ENCODE measurements at regions not wholly inside any gene's neighbourhood (a gene's known extent, or its start where the extent isn't known, plus 50 kb on each side); places are given as distances from the start of the nearest gene placed in this dataset.

DNA sequence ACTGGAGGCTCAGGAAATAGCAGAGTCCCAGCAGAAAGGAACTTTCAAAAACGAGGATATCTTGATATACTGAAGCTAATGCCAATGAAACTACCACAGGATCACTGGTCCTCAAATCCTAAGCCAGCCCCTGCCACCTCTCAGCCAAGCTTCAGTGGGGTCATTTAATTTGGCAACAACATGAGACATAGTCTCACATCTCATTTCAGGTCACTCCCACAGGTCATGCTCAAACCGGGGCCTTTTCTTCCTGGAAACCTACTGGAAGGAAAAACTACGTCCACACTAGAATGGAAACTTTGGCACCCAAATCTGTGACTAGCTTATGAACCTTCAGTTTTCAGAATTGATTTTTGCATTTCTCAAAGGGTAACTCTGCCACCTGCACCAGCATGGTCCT lies 61.9 kb upstream of the CYP2D6 start:
- Mint-ChIP-seq H3K4me1 (ENCODE audit: low read depth, unreplicated experiment) (peaks cover 32% of the 10 kb centered on the region), H3K36me3 (ENCODE audit: unreplicated experiment) (no peaks in the 10 kb centered on the region), H3K4me3 (ENCODE audit: unreplicated experiment) (no peak overlapping the region), H3K9me3 (ENCODE audit: unreplicated experiment) (peaks cover 11% of the 10 kb centered on the region), H3K27me3 (ENCODE audit: unreplicated experiment) (peaks cover 8% of the 10 kb centered on the region), H3K27ac (ENCODE audit: unreplicated experiment) (no peak overlapping the region)
- TF ChIP-seq, protein P1, sequence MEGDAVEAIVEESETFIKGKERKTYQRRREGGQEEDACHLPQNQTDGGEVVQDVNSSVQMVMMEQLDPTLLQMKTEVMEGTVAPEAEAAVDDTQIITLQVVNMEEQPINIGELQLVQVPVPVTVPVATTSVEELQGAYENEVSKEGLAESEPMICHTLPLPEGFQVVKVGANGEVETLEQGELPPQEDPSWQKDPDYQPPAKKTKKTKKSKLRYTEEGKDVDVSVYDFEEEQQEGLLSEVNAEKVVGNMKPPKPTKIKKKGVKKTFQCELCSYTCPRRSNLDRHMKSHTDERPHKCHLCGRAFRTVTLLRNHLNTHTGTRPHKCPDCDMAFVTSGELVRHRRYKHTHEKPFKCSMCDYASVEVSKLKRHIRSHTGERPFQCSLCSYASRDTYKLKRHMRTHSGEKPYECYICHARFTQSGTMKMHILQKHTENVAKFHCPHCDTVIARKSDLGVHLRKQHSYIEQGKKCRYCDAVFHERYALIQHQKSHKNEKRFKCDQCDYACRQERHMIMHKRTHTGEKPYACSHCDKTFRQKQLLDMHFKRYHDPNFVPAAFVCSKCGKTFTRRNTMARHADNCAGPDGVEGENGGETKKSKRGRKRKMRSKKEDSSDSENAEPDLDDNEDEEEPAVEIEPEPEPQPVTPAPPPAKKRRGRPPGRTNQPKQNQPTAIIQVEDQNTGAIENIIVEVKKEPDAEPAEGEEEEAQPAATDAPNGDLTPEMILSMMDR (IDR thresholded peaks at IDR 0.05; ENCODE audit: partially characterized antibody, unreplicated experiment) = no peak
- no peak for DNase-seq

DNA sequence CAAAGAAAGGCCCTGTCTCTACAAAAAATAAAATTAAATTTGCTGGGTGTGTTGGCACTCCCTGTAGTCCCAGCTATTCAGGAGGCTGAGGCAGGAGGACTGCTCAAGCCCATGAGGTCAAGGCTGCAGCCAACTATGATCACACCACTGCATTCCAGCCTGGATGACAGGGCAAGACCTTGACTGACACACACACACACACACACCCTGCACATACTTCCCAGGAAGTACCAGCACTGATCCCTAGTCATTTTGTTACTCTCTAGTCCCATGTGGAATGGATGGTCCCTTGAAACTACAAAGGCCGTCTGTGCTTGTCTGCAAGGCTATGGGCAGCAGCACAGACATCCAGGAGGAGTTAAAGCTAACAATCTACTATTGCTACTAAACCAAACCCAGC lies 59.7 kb upstream of the CYP2D6 start:
- H3K36me3 Mint-ChIP-seq (ENCODE audit: unreplicated experiment) = no peaks in the 10 kb centered on the region
- H3K27me3 Mint-ChIP-seq (ENCODE audit: unreplicated experiment) = peaks cover 9% of the 10 kb centered on the region
- DNase-seq = no peak
- TF ChIP-seq, protein P1 (IDR thresholded peaks at IDR 0.05; ENCODE audit: partially characterized antibody, unreplicated experiment) = no peak
- H3K4me1 Mint-ChIP-seq (ENCODE audit: low read depth, unreplicated experiment) = peaks cover 32% of the 10 kb centered on the region
- no peak overlapping the region for H3K27ac Mint-ChIP-seq (ENCODE audit: unreplicated experiment)
- no peak overlapping the region for H3K4me3 Mint-ChIP-seq (ENCODE audit: unreplicated experiment)
- peaks cover 13% of the 10 kb centered on the region for H3K9me3 Mint-ChIP-seq (ENCODE audit: unreplicated experiment)

DNA sequence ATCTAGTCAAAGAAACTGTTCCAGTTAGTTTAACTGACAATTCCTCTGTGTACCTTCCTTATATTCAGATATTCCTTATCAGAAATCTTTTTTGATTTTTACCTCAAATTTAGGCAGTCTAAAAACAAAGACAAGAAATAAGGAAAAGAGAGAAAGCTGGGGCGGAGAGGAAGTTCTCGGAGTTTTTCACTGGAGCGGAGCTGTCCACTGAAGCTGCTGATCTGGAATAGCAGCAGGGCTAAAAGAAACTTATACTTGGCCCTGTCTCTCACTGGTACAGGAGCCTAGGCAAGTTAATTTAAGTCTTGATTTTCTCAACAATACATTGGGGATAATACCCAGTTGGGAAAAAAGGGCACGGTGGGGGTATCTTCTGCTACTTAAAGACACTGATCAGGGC lies 59.2 kb upstream of the CYP2D6 start:
- no peak for DNase-seq
- Mint-ChIP-seq H3K4me3 (ENCODE audit: unreplicated experiment) (no peak overlapping the region), H3K36me3 (ENCODE audit: unreplicated experiment) (no peaks in the 10 kb centered on the region), H3K9me3 (ENCODE audit: unreplicated experiment) (peaks cover 13% of the 10 kb centered on the region), H3K27me3 (ENCODE audit: unreplicated experiment) (peaks cover 8% of the 10 kb centered on the region), H3K4me1 (ENCODE audit: low read depth, unreplicated experiment) (peaks cover 34% of the 10 kb centered on the region), H3K27ac (ENCODE audit: unreplicated experiment) (no peak overlapping the region)
- TF ChIP-seq, protein P1 (IDR thresholded peaks at IDR 0.05; ENCODE audit: partially characterized antibody, unreplicated experiment) = no peak

DNA sequence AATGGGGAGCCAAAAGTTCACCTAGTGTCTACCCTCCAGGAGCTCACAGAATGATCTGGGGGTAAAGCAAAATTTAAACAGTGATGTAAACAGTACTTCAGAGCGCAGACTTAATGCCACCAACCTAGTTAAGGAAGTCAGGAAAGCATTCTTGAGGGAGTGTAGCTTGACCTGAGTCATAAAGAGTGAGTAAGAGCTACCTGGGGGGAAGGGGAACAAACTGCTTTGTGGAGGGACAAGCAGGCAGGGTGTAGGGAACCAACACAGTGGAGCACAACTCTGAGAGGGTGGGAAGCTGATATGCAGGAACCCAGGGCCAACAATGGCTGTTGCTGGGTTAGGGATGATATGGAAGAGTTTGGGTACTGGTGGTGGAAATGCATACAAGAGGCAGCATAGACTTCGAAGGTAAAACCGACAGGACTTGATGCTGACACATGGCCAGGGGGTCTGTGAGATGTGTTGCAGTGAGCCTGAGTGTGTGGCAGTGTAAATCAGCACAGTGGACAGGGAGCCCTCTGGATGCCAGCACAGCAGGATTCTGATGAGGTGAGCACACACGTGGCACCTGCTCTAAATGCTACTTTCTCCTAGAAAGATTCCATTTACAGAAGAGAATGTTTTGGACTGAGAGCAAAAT lies 58.3 kb upstream of the CYP2D6 start:
- Mint-ChIP-seq H3K4me3 (ENCODE audit: unreplicated experiment) (no peak overlapping the region), H3K9me3 (ENCODE audit: unreplicated experiment) (peaks cover 13% of the 10 kb centered on the region), H3K36me3 (ENCODE audit: unreplicated experiment) (no peaks in the 10 kb centered on the region), H3K4me1 (ENCODE audit: low read depth, unreplicated experiment) (peaks cover 39% of the 10 kb centered on the region), H3K27me3 (ENCODE audit: unreplicated experiment) (peaks cover 7% of the 10 kb centered on the region), H3K27ac (ENCODE audit: unreplicated experiment) (no peak overlapping the region)
- no peak for DNase-seq
- TF ChIP-seq, protein P1 (IDR thresholded peaks at IDR 0.05; ENCODE audit: partially characterized antibody, unreplicated experiment) = no peak

DNA sequence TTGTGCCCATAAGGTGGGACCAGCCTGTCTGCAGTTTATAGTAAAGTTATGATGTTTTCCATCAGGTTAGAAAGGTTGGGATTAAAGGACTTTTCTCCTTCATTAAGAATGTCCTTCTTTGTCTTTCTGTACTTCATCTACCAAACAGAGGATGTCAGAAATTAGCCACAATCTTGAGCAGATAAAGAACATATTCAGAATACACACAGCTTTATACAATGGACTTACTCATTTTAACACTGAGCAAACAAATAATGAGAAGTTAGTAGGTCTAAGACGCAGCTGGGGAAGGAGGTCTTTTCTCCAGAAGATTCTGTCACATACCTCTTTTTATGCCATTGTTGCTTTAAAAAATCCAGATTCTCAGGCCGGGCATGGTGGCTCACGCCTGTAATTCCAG lies 57.0 kb upstream of the CYP2D6 start:
- Mint-ChIP-seq H3K27me3 (ENCODE audit: unreplicated experiment) (peaks cover 7% of the 10 kb centered on the region), H3K9me3 (ENCODE audit: unreplicated experiment) (peaks cover 18% of the 10 kb centered on the region), H3K36me3 (ENCODE audit: unreplicated experiment) (no peaks in the 10 kb centered on the region), H3K4me3 (ENCODE audit: unreplicated experiment) (no peak overlapping the region), H3K27ac (ENCODE audit: unreplicated experiment) (no peak overlapping the region), H3K4me1 (ENCODE audit: low read depth, unreplicated experiment) (peaks cover 42% of the 10 kb centered on the region)
- no peak for DNase-seq
- TF ChIP-seq, protein P1 (IDR thresholded peaks at IDR 0.05; ENCODE audit: partially characterized antibody, unreplicated experiment) = no peak

Measured in glutamatergic neuron (in vitro differentiated cells).